ENCODE measurements at regions not wholly inside any gene's neighbourhood (a gene's known extent, or its start where the extent isn't known, plus 50 kb on each side); places are given as distances from the start of the nearest gene placed in this dataset.

DNA sequence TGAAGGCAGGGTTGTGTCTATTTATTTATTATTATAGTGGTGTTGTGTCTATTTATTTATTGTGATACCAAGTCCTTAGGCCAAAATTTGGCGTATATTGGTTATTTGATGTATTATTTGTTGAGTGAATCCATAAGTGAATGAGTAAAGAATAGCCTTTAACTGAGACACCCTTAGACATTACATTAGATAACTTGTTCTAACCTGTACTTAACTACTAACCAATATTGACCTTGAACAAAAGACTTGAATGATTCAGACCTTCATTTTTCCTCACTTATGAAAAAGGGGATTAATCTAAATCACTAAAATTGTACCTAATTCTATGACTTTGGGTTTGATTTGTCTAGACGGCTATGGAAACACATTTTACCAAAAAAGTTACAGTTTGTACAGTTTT, 370.5 kb downstream of the JRKL start:
- CTCF ChIA-PET (ENCODE audit: low intra/inter-chr PET ratio) = no interaction called here
- POLR2A ChIA-PET = no interaction called here
- 18% methylated on average over 2 of the region's 2 CpGs for WGBS (ENCODE audit: insufficient coverage, low coverage, missing lambda C conversion rate)
- FAIRE-seq = no peak
- H4K20me1 ChIP-seq (replicated peaks; ENCODE audit: control insufficient read depth, insufficient read depth, low read length) = no peaks in the 10 kb centered on the region
- H3K4me1 ChIP-seq (replicated peaks in 1 of 2; ENCODE audit: control insufficient read depth in 2 of 2, insufficient read depth in 2 of 2, low read length in 2 of 2) = no peaks in the 10 kb centered on the region
- in situ Hi-C loops (cut with MboI) = loop anchor here (10.0 kb wide), 1 partner anchor 1336 kb away; no protein-coding TSS in a partner anchor
- no peak overlapping the region for H3K4me3 ChIP-seq
- H3K36me3 ChIP-seq (ENCODE audit: control insufficient read depth, insufficient read depth, low read length) = no peaks in the 10 kb centered on the region
- DNase-seq (ENCODE audit: extremely low read depth in 1 of 4, low spot score in 3 of 4) = no peak
- no peaks in the 10 kb centered on the region for H3K9me3 ChIP-seq (replicated peaks; ENCODE audit: control insufficient read depth, insufficient read depth, low read depth, low read length)
- H3K27ac ChIP-seq (ENCODE audit: extremely low read depth, low read depth, low read length) = no peak overlapping the region
- ATAC-seq = no peak
- no peak overlapping the region for H3K9ac ChIP-seq (ENCODE audit: insufficient read depth in 1 of 2, low read depth in 2 of 2, low read length in 2 of 2)
- no peaks in the 10 kb centered on the region for H3K9me1 ChIP-seq (ENCODE audit: control insufficient read depth, insufficient read depth, low read length)
- no peaks in the 10 kb centered on the region for H3K79me2 ChIP-seq (ENCODE audit: control insufficient read depth, insufficient read depth, low read length)
- no peak overlapping the region for H2AFZ ChIP-seq (ENCODE audit: low read depth, low read length)
- H3K4me2 ChIP-seq (ENCODE audit: insufficient read depth, low read length) = no peak overlapping the region
- BruUV-seq (replicated peaks) = no TSS peak
- no peaks in the 10 kb centered on the region for H3K27me3 ChIP-seq (ENCODE audit: control insufficient read depth in 2 of 2, insufficient read depth in 2 of 2, low read length in 2 of 2)
- TF ChIP-seq HDAC2 (IDR thresholded peaks at IDR 0.05) = no peak
- TF ChIP-seq, protein P1, sequence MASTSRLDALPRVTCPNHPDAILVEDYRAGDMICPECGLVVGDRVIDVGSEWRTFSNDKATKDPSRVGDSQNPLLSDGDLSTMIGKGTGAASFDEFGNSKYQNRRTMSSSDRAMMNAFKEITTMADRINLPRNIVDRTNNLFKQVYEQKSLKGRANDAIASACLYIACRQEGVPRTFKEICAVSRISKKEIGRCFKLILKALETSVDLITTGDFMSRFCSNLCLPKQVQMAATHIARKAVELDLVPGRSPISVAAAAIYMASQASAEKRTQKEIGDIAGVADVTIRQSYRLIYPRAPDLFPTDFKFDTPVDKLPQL (IDR thresholded peaks at IDR 0.05; ENCODE audit: extremely low read depth, insufficient read length) = no peak
- TF ChIP-seq THRAP3 (IDR thresholded peaks at IDR 0.05; ENCODE audit: borderline replicate concordance) = no peak
- no peak for TF ChIP-seq JUN (IDR thresholded peaks at IDR 0.05; ENCODE audit: borderline replicate concordance, low read depth, low read length)
- TF ChIP-seq JUN (CRISPR knock-in tag; IDR thresholded peaks at IDR 0.05; ENCODE audit: borderline replicate concordance) = no peak
- TF ChIP-seq ZNF316 (IDR thresholded peaks at IDR 0.05) = no peak
- TF ChIP-seq, protein P2, sequence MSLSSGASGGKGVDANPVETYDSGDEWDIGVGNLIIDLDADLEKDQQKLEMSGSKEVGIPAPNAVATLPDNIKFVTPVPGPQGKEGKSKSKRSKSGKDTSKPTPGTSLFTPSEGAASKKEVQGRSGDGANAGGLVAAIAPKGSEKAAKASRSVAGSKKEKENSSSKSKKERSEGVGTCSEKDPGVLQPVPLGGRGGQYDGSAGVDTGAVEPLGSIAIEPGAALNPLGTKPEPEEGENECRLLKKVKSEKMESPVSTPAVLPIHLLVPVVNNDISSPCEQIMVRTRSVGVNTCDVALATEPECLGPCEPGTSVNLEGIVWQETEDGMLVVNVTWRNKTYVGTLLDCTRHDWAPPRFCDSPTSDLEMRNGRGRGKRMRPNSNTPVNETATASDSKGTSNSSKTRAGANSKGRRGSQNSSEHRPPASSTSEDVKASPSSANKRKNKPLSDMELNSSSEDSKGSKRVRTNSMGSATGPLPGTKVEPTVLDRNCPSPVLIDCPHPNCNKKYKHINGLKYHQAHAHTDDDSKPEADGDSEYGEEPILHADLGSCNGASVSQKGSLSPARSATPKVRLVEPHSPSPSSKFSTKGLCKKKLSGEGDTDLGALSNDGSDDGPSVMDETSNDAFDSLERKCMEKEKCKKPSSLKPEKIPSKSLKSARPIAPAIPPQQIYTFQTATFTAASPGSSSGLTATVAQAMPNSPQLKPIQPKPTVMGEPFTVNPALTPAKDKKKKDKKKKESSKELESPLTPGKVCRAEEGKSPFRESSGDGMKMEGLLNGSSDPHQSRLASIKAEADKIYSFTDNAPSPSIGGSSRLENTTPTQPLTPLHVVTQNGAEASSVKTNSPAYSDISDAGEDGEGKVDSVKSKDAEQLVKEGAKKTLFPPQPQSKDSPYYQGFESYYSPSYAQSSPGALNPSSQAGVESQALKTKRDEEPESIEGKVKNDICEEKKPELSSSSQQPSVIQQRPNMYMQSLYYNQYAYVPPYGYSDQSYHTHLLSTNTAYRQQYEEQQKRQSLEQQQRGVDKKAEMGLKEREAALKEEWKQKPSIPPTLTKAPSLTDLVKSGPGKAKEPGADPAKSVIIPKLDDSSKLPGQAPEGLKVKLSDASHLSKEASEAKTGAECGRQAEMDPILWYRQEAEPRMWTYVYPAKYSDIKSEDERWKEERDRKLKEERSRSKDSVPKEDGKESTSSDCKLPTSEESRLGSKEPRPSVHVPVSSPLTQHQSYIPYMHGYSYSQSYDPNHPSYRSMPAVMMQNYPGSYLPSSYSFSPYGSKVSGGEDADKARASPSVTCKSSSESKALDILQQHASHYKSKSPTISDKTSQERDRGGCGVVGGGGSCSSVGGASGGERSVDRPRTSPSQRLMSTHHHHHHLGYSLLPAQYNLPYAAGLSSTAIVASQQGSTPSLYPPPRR (CRISPR knock-in tag; IDR thresholded peaks at IDR 0.05; ENCODE audit: borderline replicate concordance) = no peak
- TF ChIP-seq ZNF561 (CRISPR knock-in tag; conservative IDR thresholded peaks at IDR 0.05) = no peak
- no peak for TF ChIP-seq ZNF133 (CRISPR knock-in tag; IDR thresholded peaks at IDR 0.05)
- TF ChIP-seq CCAR2 (IDR thresholded peaks at IDR 0.05; ENCODE audit: low read depth, low read length) = no peak
- TF ChIP-seq ZNF551 (CRISPR knock-in tag; IDR thresholded peaks at IDR 0.05) = no peak
- TF ChIP-seq, protein P3, sequence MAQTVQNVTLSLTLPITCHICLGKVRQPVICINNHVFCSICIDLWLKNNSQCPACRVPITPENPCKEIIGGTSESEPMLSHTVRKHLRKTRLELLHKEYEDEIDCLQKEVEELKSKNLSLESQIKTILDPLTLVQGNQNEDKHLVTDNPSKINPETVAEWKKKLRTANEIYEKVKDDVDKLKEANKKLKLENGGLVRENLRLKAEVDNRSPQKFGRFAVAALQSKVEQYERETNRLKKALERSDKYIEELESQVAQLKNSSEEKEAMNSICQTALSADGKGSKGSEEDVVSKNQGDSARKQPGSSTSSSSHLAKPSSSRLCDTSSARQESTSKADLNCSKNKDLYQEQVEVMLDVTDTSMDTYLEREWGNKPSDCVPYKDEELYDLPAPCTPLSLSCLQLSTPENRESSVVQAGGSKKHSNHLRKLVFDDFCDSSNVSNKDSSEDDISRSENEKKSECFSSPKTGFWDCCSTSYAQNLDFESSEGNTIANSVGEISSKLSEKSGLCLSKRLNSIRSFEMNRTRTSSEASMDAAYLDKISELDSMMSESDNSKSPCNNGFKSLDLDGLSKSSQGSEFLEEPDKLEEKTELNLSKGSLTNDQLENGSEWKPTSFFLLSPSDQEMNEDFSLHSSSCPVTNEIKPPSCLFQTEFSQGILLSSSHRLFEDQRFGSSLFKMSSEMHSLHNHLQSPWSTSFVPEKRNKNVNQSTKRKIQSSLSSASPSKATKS (CRISPR knock-in tag; IDR thresholded peaks at IDR 0.05) = no peak
- intact Hi-C loops (cut with micrococcal nuclease) = no loop called here

Measured in K562 (cell line).